ENCODE measurements at regions not wholly inside any gene's neighbourhood (a gene's known extent, or its start where the extent isn't known, plus 50 kb on each side); places are given as distances from the start of the nearest gene placed in this dataset.
A peak's percentile ranks its signal among the peaks of the same experiment; 100 is the strongest.
"Not testable (repeated sequence)": the region's sequence is repeated elsewhere in the genome, so short reads cannot be mapped to it uniquely, and the experiment has no call there.

DNA sequence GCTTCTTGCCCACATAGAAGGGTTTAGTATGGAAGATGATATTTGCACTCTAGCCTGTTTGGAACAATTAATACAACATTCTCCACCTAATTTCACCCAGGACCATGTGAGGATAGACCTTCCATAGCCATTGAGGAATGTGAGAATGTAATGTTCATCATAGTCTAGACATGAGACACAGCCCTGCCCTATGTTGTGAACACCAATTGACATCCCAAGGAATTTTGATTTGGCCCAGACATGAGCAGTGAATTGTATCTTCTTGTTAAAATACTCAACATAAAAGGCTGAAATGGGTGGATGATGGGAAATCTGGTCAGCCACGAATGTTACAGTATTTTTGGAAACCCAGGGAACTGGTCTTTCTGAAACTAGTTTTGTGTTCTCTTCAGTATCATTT is 892.3 kb upstream of the CHORDC1 start:
- intact Hi-C loops (cut with DNase I): no loop called here

DNA sequence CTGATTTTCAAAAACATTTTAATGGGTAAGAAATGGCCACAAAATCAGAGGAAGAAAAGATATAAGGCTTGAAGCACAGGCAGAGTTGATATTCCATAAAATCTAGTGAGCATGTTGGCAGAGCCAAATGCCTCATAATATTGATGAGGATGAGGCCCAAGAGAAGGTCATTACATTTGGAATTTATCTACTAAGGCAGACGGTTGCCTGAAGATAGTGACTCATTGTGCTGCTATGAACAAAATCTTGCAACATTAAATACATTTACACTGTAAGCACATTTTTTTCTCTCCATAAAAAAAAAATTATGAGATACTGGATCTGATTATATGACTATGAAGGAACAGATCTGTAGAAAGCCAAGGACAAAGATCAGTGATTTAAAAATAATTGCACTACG is 881.4 kb upstream of the CHORDC1 start:
- intact Hi-C loops (cut with DNase I): no loop called here
- no peak for DNase-seq

More for the DNA sequence above, 892.3 kb upstream of the CHORDC1 start:
- ATAC-seq (ENCODE audit: poor library complexity): no peak
- DNase-seq: no peak

DNA sequence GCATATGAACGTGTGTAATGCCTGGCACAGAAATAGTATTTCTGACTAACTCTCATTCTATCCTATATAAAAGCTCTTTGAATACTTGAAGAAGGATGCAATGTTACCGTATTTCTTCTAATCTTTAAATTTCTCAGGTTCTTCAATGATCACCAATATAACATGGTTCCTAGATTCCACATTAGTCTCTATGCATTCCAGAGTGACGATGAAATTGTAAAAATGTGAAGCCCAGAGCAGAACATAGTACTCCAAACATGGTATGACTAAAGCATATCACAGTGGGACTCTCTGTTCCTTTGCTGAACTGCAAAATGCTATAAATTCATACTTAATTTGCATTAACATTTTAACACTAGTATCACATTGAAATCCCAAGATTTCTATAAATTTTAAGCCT is 877.6 kb upstream of the CHORDC1 start:
- intact Hi-C loops (cut with DNase I): no loop called here
- DNase-seq (no peak), ATAC-seq (ENCODE audit: poor library complexity) (no peak)

More for the DNA sequence above, 881.4 kb upstream of the CHORDC1 start:
- ATAC-seq (ENCODE audit: poor library complexity): no peak

- intact Hi-C loops (cut with DNase I): no loop called here
- no peak for ATAC-seq (ENCODE audit: poor library complexity)
These were observed 874.2 kb upstream of the CHORDC1 start for GRCh38 chr11:91097083-91097482.

DNA sequence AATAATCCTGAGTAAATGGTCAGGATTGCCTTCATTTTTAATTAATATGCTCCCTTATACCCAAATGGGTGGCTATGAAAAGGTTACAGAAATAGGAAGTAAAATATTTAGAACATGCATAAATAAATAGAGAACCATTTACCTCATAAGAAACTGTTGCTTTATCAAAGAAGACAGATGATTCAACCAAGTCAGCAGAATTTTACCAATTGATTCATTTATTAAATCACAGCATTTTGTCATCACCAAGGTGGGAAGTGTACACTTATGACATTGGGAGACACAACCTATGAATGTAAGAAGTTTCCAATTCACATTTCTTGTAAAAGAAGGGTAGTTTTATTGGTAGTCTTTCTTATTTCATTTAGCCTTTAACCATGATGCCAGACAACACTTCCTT is 870.3 kb upstream of the CHORDC1 start:
- intact Hi-C loops (cut with DNase I): no loop called here
- ATAC-seq (ENCODE audit: poor library complexity): no peak
- DNase-seq: no peak

More at GRCh38 chr11:91097083-91097482, 874.2 kb upstream of the CHORDC1 start:
- DNase-seq: no peak

- no peak for DNase-seq
- intact Hi-C loops (cut with DNase I): no loop called here
- no peak for ATAC-seq (ENCODE audit: poor library complexity)
These were observed 868.7 kb upstream of the CHORDC1 start for GRCh38 chr11:91091563-91091962.

DNA sequence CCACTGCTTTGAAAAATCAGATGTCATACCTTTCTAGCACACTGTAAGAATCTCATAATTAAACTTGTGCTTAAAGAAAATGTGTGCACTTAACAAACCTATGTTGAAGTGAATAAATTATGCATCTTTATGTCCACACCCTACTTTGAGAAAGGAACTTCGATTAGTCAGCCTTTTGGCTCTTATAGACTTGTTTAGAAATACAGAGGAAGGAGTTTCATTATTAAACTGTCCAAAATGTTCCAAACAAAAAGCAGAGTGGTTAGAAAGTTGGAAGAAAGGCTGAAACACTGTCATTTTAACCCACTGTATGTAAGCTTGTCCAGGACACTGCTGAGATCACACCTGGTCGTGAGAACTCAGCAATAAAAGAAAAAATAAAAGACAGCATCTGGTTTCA is 863.2 kb upstream of the CHORDC1 start:
- ATAC-seq (ENCODE audit: poor library complexity): no peak
- intact Hi-C loops (cut with DNase I): no loop called here
- no peak for DNase-seq

GRCh38 chr11:91082255-91082654 is 859.4 kb upstream of the CHORDC1 start:
- intact Hi-C loops (cut with DNase I): no loop called here
- no peak for ATAC-seq (ENCODE audit: poor library complexity)
- DNase-seq: no peak

- ATAC-seq (ENCODE audit: poor library complexity): peak; percentile 96
- intact Hi-C loops (cut with DNase I): no loop called here
- no peak for DNase-seq
These were observed 858.7 kb upstream of the CHORDC1 start for GRCh38 chr11:91081440-91082043.

DNA sequence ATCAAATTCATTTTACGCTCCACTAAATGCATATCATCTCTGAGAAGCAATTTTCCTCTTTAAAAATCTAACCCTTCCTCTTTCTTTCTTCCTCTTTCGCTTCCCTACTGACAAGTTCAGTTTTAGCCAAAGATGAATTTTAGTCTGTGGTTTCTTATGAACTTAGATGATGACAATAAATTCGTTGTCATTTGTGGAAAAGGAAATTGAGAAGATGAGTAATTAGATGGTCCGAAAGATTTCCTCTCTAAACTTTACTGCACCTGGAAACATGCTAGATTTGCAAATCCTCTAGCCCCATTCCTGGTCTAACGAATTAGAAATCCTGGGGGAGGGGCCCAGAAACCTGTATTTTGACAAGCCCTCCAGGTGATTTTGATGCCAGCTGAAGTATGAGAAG is 855.4 kb upstream of the CHORDC1 start:
- ATAC-seq (ENCODE audit: poor library complexity) (no peak), DNase-seq (no peak)
- intact Hi-C loops (cut with DNase I): no loop called here

GRCh38 chr11:91075032-91075695 is 852.3 kb upstream of the CHORDC1 start:
- intact Hi-C loops (cut with DNase I): no loop called here
- ATAC-seq (ENCODE audit: poor library complexity): peak; percentile 97
- DNase-seq: no peak

- DNase-seq (no peak), ATAC-seq (ENCODE audit: poor library complexity) (no peak)
- intact Hi-C loops (cut with DNase I): no loop called here
These were observed 844.8 kb upstream of the CHORDC1 start for GRCh38 chr11:91067666-91068065.

DNA sequence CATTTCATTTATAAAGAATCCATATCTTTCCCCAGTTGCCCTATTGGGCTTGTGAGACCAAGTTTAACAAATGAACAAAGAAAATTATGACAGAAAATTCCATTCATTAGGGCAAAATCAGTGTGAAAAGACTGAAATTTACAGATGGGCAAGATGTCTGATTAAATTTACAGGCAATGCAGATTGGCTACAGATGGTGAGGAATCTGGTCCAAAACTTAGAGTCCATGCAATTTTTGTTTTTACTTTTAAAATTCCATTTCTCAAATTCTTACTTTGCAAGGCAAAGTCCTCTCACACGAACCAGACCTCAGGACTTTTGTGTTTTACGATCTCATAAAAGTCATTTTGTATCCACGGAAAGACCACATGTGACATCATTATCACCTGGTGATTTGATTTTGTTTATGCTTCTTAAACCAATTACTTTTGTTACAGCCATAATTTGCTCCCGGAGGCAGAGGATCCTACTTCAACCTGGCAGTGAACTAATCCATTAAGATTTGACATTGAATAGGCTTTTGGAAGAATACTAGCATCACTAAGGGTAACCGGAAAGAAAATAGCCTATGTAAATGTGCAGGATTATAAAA is 843.7 kb upstream of the CHORDC1 start:
- intact Hi-C loops (cut with DNase I): no loop called here
- DNase-seq (no peak), ATAC-seq (ENCODE audit: poor library complexity) (no peak)

DNA sequence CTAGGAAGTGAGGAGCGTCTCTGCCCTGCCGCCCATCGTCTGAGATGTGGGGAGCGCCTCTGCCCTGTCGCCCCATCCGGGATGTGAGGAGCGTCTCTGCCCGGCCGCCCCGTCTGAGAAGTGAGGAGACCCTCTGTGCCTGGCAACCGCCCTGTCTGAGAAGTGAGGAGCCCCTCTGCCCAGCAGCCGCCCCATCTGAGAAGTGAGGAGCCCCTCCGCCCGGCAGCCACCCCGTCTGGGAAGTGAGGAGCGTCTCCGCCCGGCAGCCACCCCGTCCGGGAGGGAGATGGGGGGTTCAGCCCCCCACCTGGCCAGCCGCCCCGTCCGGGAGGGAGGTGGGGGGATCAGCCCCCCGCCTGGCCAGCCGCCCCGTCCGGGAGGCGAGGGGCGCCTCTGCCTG is 840.5 kb upstream of the CHORDC1 start:
- DNase-seq; ATAC-seq (ENCODE audit: poor library complexity); intact Hi-C loops (cut with DNase I): not testable (repeated sequence)

GRCh38 chr11:91047882-91048281 is 825.0 kb upstream of the CHORDC1 start:
- ATAC-seq (ENCODE audit: poor library complexity): no peak

DNA sequence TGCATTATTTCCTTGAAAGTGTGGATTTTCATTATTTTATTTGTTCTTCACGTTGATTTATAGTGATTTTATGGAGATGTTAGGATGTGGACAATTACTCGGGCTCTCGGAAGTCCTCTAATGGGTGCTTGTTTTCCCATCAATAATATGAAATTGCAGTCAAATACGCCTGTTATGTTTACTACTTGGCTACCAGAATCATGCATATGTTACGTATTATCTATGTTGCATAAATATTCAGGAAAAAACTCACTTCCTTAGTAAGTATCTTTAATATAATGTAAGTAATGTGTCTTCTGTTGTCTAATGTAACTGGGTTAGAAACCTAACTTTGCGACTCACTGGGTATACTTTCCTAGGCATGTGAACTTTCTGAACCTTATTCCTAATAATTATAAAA is 823.4 kb upstream of the CHORDC1 start:
- intact Hi-C loops (cut with DNase I): no loop called here
- DNase-seq (no peak), ATAC-seq (ENCODE audit: poor library complexity) (no peak)

More at GRCh38 chr11:91047882-91048281, 825.0 kb upstream of the CHORDC1 start:
- DNase-seq: no peak
- intact Hi-C loops (cut with DNase I): no loop called here

- DNase-seq: no peak
- ATAC-seq (ENCODE audit: poor library complexity): no peak
- intact Hi-C loops (cut with DNase I): loop anchor here (5.0 kb wide), 1 partner anchor 206 kb away; no protein-coding TSS in a partner anchor
These were observed 818.8 kb upstream of the CHORDC1 start for GRCh38 chr11:91041626-91042025.

- DNase-seq: no peak
- intact Hi-C loops (cut with DNase I): no loop called here
- ATAC-seq (ENCODE audit: poor library complexity): no peak
These were observed 800.9 kb upstream of the CHORDC1 start for GRCh38 chr11:91023731-91024130.

DNA sequence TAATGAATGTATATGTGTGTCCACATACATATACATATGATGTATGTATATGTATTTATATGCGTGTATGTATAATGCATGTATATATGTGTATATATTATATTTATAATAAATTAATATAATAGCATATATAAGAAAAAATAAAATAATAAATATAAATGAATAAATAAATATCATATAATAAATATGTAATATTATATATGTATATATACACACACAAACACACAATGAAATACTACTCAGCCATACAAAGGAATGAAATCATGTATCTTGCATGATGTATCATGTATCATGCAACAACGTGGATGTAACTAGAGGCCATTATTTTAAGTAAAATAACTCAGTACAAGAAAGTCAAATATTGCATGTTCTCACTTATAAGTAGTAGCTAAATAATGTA is 788.7 kb upstream of the CHORDC1 start:
- DNase-seq (no peak), ATAC-seq (ENCODE audit: poor library complexity) (no peak)
- intact Hi-C loops (cut with DNase I): no loop called here

DNA sequence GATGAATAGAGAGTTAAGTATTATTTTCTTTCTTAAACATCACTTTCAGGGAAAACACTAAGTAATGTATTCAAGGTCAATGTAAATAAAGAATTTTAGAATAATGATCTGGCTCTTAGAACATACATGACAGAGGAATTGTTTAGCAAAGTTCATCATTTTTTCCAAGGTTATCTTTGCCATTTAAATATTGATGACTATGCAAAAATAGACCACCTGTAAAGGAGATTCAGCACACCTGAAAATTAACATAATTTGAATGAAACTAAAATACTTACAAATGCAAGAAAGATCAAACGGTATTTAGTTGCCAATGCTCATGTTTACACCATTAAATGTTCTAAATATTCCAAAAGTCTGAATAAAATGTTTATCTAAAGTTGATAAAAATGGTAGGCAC is 782.6 kb upstream of the CHORDC1 start:
- ATAC-seq (ENCODE audit: poor library complexity) (no peak), DNase-seq (no peak)
- intact Hi-C loops (cut with DNase I): no loop called here

All from Right ventricle myocardium superior (tissue), 1 donor.